Muscle layer of colon (tissue), 2 donors: ENCODE measurements at regions not wholly inside any gene's neighbourhood (a gene's known extent, or its start where the extent isn't known, plus 50 kb on each side); places are given as distances from the start of the nearest gene placed in this dataset.

Experiments
- H3K27ac ChIP-seq: one replicate; pipeline ENCODE4 v1.7.0; 2013; ENCODE audit warnings: low read depth, mild to moderate bottlenecking, low read length, moderate library complexity
- H3K27me3 ChIP-seq, 2 donors: one replicate each; pipeline ENCODE4 v1.7.0; 2013; ENCODE audit warnings: low read length in 2 of 2, mild to moderate bottlenecking in 2 of 2; ENCODE audit not compliant: insufficient read depth in 2 of 2, control insufficient read depth in 1 of 2
- H3K36me3 ChIP-seq: one replicate; pipeline ENCODE4 v1.7.0; 2013; ENCODE audit warnings: mild to moderate bottlenecking, low read length; ENCODE audit not compliant: insufficient read depth
- H3K4me1 ChIP-seq: one replicate; pipeline ENCODE4 v1.7.0; 2013; ENCODE audit warnings: mild to moderate bottlenecking, low read length; ENCODE audit not compliant: insufficient read depth
- H3K4me3 ChIP-seq, 2 donors: one replicate each; pipeline ENCODE4 v1.7.0; 2013; ENCODE audit warnings: low read length in 2 of 2, low read depth in 1 of 2, mild to moderate bottlenecking in 1 of 2, moderate library complexity in 1 of 2
- H3K9ac ChIP-seq: one replicate; pipeline ENCODE4 v1.7.0; 2013; ENCODE audit warnings: low read length
- H3K9me3 ChIP-seq: one replicate; pipeline ENCODE4 v1.7.0; 2013; ENCODE audit warnings: mild to moderate bottlenecking, low read length
- donor health status: abdominal sarcoma.
- donor health status: Adenocarcinoma of cecum.

DNA sequence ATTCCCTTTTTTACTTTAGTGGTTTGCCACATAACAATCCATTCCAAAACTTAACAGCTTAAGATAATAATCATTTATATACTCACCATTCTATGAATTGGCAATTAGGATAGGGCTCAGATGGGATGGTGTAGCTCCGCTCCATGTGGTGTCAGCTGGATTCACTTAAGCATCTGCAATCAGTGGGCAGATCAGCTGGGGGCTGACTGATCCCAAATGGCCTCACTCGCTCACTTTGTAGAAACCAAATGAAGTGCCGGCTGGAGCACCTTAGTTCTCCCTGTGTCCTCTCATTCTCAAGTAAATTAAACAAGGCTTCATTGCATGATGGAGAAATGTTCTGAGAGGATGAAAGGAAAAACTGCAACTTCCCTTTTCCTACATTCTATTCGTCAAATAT, 161.4 kb downstream of the WT1 start:
- Histone ChIP-seq H3K9ac (no peak overlapping the region), H3K36me3 (no peaks in the 10 kb centered on the region), H3K4me1 (no peaks in the 10 kb centered on the region), H3K27ac (no peak overlapping the region), H3K9me3 (no peaks in the 10 kb centered on the region), H3K4me3 (no peak overlapping the region), H3K27me3 (no peaks in the 10 kb centered on the region)

DNA sequence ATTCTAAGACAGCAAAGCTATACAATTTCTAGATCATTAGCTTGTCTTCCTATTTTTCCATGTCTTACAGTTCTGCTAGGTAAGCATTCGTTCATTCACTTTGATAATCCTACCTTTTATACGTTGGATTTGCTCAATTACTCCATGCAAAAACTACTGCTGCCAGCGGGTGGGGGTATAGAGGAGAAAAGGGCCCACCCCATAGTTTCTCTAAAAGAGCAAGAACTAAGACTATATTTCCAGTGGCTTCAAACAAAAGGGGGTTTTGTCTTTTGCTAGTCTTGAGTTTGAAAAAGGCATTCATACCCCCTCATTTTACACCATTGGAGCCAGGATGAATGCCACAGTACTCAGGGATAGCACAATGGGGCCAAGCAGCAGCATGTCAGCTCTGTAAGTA, 155.7 kb downstream of the WT1 start:
- H3K4me1 ChIP-seq = no peaks in the 10 kb centered on the region
- no peaks in the 10 kb centered on the region for H3K27me3 ChIP-seq
- no peak overlapping the region for H3K4me3 ChIP-seq
- H3K36me3 ChIP-seq = no peaks in the 10 kb centered on the region
- no peak overlapping the region for H3K9ac ChIP-seq
- H3K27ac ChIP-seq = no peak overlapping the region
- H3K9me3 ChIP-seq = no peaks in the 10 kb centered on the region

DNA sequence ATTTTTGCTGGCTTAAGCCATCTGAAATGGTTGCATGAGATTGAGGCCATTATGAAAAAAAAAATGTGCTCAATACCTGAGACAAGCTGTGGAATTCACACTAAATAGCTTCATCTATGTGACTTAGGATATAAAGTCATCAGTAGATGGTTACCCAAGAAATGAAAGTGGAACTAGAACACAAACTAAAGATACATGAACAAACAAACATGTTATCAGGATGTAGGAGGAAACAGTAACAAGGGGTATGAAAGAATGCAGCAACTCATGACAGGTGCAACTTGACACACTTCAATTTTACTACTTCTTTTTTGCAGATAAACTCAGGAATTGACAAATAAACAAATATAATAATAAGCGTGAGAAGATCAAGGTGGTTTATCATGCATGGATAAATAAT, 155.0 kb downstream of the WT1 start:
- no peaks in the 10 kb centered on the region for H3K4me1 ChIP-seq
- no peak overlapping the region for H3K4me3 ChIP-seq
- H3K9me3 ChIP-seq = no peaks in the 10 kb centered on the region
- no peaks in the 10 kb centered on the region for H3K27me3 ChIP-seq
- no peak overlapping the region for H3K27ac ChIP-seq
- no peak overlapping the region for H3K9ac ChIP-seq
- H3K36me3 ChIP-seq = no peaks in the 10 kb centered on the region

DNA sequence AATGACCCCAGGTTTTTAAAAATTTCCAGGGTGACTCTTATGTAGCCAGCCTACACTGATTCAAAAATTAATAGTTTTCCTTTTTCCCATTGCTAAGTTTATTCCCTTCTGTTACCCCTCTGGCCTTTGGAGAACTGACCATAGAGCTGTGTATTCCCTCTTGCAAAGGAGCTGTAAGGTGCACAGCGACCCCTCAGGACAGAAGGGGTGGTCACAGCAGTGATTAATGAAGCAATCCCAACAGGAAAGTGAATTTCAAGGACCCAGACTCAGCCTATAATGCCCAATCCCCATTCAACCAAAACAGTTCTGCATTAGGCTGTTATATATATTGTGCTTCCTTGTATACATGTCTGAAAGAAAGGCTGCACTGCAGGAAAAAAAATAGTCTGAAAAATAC, 147.1 kb downstream of the WT1 start:
- no peaks in the 10 kb centered on the region for H3K27me3 ChIP-seq
- H3K9ac ChIP-seq = no peak overlapping the region
- no peak overlapping the region for H3K27ac ChIP-seq
- no peaks in the 10 kb centered on the region for H3K36me3 ChIP-seq
- H3K4me1 ChIP-seq = no peaks in the 10 kb centered on the region
- no peaks in the 10 kb centered on the region for H3K9me3 ChIP-seq
- no peak overlapping the region for H3K4me3 ChIP-seq

DNA sequence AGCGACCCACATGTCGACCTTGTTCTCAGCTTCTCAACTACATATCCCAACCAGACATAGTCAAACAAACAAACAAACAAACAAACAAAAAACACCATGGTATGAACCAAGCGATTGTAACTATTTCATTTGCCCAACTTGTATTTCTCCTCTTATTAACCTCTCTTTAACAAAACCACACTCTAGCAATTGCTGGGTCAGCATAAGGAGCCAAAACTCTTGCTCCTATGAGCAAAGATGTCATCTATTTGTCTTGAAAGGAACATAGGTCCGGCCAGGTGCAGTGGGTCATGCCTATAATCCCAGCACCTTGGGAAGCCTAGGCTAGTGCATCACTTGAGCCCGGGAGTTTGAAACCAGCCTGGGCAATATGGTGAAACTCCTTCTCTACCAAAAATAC, 145.6 kb downstream of the WT1 start:
- no peaks in the 10 kb centered on the region for H3K4me1 ChIP-seq
- no peaks in the 10 kb centered on the region for H3K9me3 ChIP-seq
- H3K36me3 ChIP-seq = no peaks in the 10 kb centered on the region
- no peak overlapping the region for H3K9ac ChIP-seq
- H3K27me3 ChIP-seq = no peaks in the 10 kb centered on the region
- no peak overlapping the region for H3K4me3 ChIP-seq
- no peak overlapping the region for H3K27ac ChIP-seq

DNA sequence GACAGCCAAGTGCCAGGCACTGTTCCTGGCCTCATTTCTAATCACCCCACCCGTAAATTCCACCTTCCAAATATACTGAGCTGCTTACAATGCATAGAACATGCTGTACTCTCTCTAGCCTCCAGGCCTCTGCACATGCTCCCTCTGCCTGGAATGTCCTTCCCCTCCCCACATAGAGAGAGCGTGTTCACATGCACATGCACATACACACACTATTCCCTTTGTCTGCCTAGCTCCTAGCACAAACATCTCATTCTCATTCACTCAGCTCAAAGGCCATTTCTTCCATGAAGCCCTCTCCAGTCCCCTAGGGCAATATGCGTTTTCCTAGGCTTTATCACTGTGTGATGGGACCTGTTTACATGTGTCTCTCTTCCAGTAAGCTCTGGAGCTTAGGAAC, 144.6 kb downstream of the WT1 start:
- no peaks in the 10 kb centered on the region for H3K36me3 ChIP-seq
- no peaks in the 10 kb centered on the region for H3K4me1 ChIP-seq
- no peaks in the 10 kb centered on the region for H3K27me3 ChIP-seq
- no peak overlapping the region for H3K27ac ChIP-seq
- no peak overlapping the region for H3K9ac ChIP-seq
- H3K9me3 ChIP-seq = no peaks in the 10 kb centered on the region
- H3K4me3 ChIP-seq = no peak overlapping the region

DNA sequence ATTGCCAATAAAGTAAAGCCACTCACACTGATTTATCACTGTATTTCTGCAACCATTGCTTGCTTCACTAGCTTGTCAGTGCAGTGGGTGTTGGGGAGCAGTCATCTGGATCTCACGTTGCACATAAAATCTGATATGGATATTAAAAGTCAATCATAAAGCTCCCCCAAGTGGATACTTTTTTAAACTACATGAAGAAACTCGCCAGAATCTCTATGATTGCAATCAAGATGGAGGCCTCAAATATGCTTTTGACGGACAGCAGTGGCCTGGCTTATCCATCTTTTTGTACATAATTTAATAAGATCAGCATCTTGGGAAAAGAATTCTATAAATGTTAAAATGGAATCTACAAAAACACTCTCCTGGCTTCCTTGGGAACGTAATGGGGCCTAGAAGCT, 137.7 kb downstream of the WT1 start:
- Histone ChIP-seq H3K36me3 (no peaks in the 10 kb centered on the region), H3K27ac (no peak overlapping the region), H3K27me3 (no peaks in the 10 kb centered on the region), H3K4me3 (no peak overlapping the region), H3K4me1 (no peaks in the 10 kb centered on the region), H3K9me3 (no peaks in the 10 kb centered on the region), H3K9ac (no peak overlapping the region)

DNA sequence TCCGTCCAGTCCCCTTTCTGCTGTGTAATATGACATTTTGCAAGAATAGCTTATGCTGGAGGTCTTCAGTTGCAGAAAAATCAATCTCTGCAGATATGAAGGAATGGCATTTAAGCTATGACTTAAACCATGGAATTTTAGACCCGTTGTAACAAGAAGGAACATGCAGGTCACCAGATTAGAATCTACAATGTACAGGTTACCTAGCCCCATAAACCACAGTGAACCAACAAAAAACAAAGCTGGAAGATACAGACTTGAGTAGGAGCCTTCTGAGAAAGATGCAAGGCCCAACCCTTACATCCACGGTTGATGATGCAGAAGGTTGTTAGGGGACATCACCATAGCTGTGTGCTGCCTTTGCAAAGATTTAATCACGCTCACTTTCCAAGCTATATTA, 132.5 kb downstream of the WT1 start:
- no peaks in the 10 kb centered on the region for H3K36me3 ChIP-seq
- no peak overlapping the region for H3K27ac ChIP-seq
- no peaks in the 10 kb centered on the region for H3K27me3 ChIP-seq
- no peak overlapping the region for H3K9ac ChIP-seq
- no peaks in the 10 kb centered on the region for H3K9me3 ChIP-seq
- no peaks in the 10 kb centered on the region for H3K4me1 ChIP-seq
- H3K4me3 ChIP-seq = no peak overlapping the region

DNA sequence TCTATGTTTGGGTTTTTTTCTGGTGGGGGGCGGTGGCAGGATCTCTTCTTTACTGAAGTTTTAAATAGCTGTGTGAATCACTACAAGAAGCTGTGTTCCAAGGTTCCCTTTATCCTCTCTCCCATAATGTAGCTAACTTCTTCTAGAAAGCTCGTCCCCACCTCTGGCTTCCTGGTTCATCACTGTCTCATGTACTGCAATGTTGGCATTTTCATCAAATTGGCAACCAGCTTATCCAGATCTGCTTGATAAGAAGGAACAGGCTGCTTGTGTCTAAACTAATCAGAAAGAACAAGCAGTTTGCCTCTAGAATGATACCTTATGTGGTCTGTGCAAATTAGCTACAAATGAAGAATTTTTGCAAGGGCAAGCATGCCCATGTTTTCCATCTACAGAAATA, 130.8 kb downstream of the WT1 start:
- Histone ChIP-seq H3K9ac (no peak overlapping the region), H3K4me3 (no peak overlapping the region), H3K9me3 (no peaks in the 10 kb centered on the region), H3K27me3 (no peaks in the 10 kb centered on the region), H3K36me3 (no peaks in the 10 kb centered on the region), H3K27ac (no peak overlapping the region), H3K4me1 (no peaks in the 10 kb centered on the region)

DNA sequence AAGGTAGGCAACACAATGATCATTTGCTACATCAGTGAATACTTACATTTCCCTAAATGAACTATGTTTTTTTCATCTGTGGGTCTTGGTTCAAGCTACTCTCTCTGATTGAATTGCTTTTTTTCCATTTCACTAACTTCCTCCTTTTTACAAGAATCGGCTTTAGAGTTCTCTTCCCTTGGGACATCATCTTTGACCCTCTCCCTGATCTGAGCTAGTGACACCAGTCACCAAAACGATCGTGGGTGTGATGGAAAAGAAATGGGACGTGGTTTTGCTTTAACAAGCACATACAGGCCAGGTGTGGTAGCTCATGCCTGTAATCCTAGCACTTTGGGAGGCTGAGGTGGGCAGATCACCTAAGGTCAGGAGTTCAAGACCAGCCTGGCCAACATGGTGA, 129.9 kb downstream of the WT1 start:
- H3K9me3 ChIP-seq = no peaks in the 10 kb centered on the region
- no peak overlapping the region for H3K27ac ChIP-seq
- no peaks in the 10 kb centered on the region for H3K36me3 ChIP-seq
- H3K4me1 ChIP-seq = no peaks in the 10 kb centered on the region
- no peaks in the 10 kb centered on the region for H3K27me3 ChIP-seq
- no peak overlapping the region for H3K9ac ChIP-seq
- H3K4me3 ChIP-seq = no peak overlapping the region

DNA sequence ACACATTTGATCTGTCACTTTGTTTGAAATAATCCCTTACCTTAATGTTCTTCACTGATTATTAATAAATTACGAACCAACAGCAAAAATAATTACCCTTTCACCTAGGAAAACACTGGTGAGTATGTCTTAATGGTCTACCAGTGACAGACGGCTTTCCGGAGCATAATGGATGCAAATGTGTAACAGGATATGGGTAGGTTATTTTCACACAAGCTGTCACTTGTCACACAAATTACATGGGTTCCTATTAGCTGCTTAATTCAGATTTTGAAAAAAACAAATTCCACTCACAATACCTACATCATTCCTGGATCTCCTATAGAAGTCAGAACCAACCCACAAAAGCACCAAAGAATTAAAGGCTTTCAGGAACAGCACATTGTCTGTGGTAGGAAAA, 127.9 kb downstream of the WT1 start:
- no peak overlapping the region for H3K9ac ChIP-seq
- no peaks in the 10 kb centered on the region for H3K4me1 ChIP-seq
- H3K36me3 ChIP-seq = no peaks in the 10 kb centered on the region
- no peak overlapping the region for H3K27ac ChIP-seq
- H3K4me3 ChIP-seq = no peak overlapping the region
- no peaks in the 10 kb centered on the region for H3K9me3 ChIP-seq
- H3K27me3 ChIP-seq = no peaks in the 10 kb centered on the region

DNA sequence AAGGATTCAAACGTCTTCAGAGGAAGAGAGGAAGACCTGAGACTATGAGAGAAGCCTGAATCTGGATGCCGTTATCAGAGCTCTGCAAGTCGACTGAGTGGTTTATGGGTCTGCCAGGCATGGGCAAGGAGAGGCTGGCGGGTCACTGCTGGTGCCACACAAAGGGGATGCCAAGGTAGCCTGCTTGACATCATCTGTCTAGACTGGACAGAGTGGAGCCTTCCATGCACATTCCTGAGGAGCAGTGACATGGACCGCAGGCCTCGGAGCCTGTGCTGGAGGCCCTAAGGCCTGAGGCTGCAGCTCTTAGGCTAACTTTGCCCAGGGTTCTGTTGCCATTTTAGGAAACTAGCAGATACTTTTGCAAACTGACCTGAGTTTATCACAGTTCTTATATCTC, 127.4 kb downstream of the WT1 start:
- H3K36me3 ChIP-seq = no peaks in the 10 kb centered on the region
- no peaks in the 10 kb centered on the region for H3K9me3 ChIP-seq
- H3K4me3 ChIP-seq = no peak overlapping the region

More for the DNA sequence above, 127.4 kb downstream of the WT1 start:
- Histone ChIP-seq H3K9ac (no peak overlapping the region), H3K27me3 (no peaks in the 10 kb centered on the region), H3K4me1 (no peaks in the 10 kb centered on the region), H3K27ac (no peak overlapping the region)
